ENCODE measurements at regions not wholly inside any gene's neighbourhood (a gene's known extent, or its start where the extent isn't known, plus 50 kb on each side); places are given as distances from the start of the nearest gene placed in this dataset.
"Not testable (repeated sequence)": the region's sequence is repeated elsewhere in the genome, so short reads cannot be mapped to it uniquely, and the experiment has no call there.

- no peak for DNase-seq
These were observed 363.5 kb downstream of the IGSF11 start for GRCh38 chr3:118671192-118671591.

GRCh38 chr3:118675305-118675704 is 359.3 kb downstream of the IGSF11 start:
- no peak for DNase-seq

GRCh38 chr3:118678663-118679062 is 356.0 kb downstream of the IGSF11 start:
- DNase-seq, result not testable (repeated sequence)

GRCh38 chr3:118682921-118683320 is 351.7 kb downstream of the IGSF11 start:
- DNase-seq, result no peak

GRCh38 chr3:118683636-118684035 is 351.0 kb downstream of the IGSF11 start:
- no peak for DNase-seq

GRCh38 chr3:118688396-118688884 is 346.2 kb downstream of the IGSF11 start:
- no peak for DNase-seq

GRCh38 chr3:118692416-118692815 is 342.2 kb downstream of the IGSF11 start:
- no peak for DNase-seq

GRCh38 chr3:118705487-118706219 is 329.0 kb downstream of the IGSF11 start:
- DNase-seq, result no peak

GRCh38 chr3:118707991-118708390 is 326.7 kb downstream of the IGSF11 start:
- DNase-seq, result no peak

GRCh38 chr3:118710532-118710931 is 324.1 kb downstream of the IGSF11 start:
- no peak for DNase-seq

- no peak for DNase-seq
These were observed 321.0 kb downstream of the IGSF11 start for GRCh38 chr3:118713502-118714207.

- DNase-seq, result no peak
These were observed 319.8 kb downstream of the IGSF11 start for GRCh38 chr3:118714800-118715199.

- DNase-seq, result no peak
These were observed 305.1 kb downstream of the IGSF11 start for GRCh38 chr3:118729546-118729945.

GRCh38 chr3:118734664-118735063 is 300.0 kb downstream of the IGSF11 start:
- DNase-seq, result no peak

GRCh38 chr3:118736107-118736506 is 298.5 kb downstream of the IGSF11 start:
- DNase-seq, result no peak

GRCh38 chr3:118740722-118741290 is 293.8 kb downstream of the IGSF11 start:
- DNase-seq, result no peak

- no peak for DNase-seq
These were observed 291.9 kb downstream of the IGSF11 start for GRCh38 chr3:118742760-118743159.

- DNase-seq, result no peak
These were observed 290.5 kb downstream of the IGSF11 start for GRCh38 chr3:118744186-118744585.

- DNase-seq, result no peak
These were observed 280.0 kb downstream of the IGSF11 start for GRCh38 chr3:118754406-118755252.

- no peak for DNase-seq
These were observed 279.3 kb downstream of the IGSF11 start for GRCh38 chr3:118755253-118755801.

- no peak for DNase-seq
These were observed 273.9 kb downstream of the IGSF11 start for GRCh38 chr3:118760585-118761290.

GRCh38 chr3:118761291-118761606 is 273.4 kb downstream of the IGSF11 start:
- no peak for DNase-seq

Data from NCI-H1436 treated with DMSO at 0.1 percent for 48 hours (cell line).